IPS DF 6.9 (cell line): ENCODE measurements at regions not wholly inside any gene's neighbourhood (a gene's known extent, or its start where the extent isn't known, plus 50 kb on each side); places are given as distances from the start of the nearest gene placed in this dataset.

ENCODE experiments used
- DNase-seq: peaks from one replicate; pipeline ENCODE4 v3.0.0-alpha.2; 2013; ENCODE audit warnings: low read depth, low spot score
- H3K27ac ChIP-seq: one replicate; pipeline ENCODE4 v1.5.1; 2013; ENCODE audit warnings: low read length, control low read depth
- H3K27me3 ChIP-seq: 2 replicates; pipeline ENCODE4 v1.6.1; 2013; ENCODE audit warnings: mild to moderate bottlenecking, low read length; ENCODE audit not compliant: control insufficient read depth, insufficient read depth
- H3K36me3 ChIP-seq: 2 replicates; pipeline ENCODE4 v1.6.1; 2013; ENCODE audit warnings: low read length; ENCODE audit not compliant: control insufficient read depth, insufficient read depth
- H3K4me1 ChIP-seq: 2 replicates; pipeline ENCODE4 v1.6.1; 2013; ENCODE audit warnings: low read length; ENCODE audit not compliant: control insufficient read depth, insufficient read depth
- H3K4me3 ChIP-seq: 2 replicates; pipeline ENCODE4 v1.5.1; 2013; ENCODE audit warnings: mild to moderate bottlenecking, low read length
- H3K9me3 ChIP-seq: 2 replicates; pipeline ENCODE4 v1.6.1; 2013; ENCODE audit warnings: low read length, inconsistent platforms; ENCODE audit not compliant: control insufficient read depth, insufficient read depth
- WGBS: extraction: QIAGEN DNeasy Blood & Tissue Kit; methylation state at CpG from one replicate; pipeline ENCODE4 v1.1.7; 2013; ENCODE audit warnings: mixed read lengths, missing lambda C conversion rate; ENCODE audit not compliant: insufficient read length, insufficient coverage; 5-methylcytosine and 5-hydroxymethylcytosine counted together

GRCh38 chr1:117686907-117687306, 81.1 kb downstream of the TENT5C start:
- Histone ChIP-seq H3K27me3 (no peaks in the 10 kb centered on the region), H3K4me1 (no peaks in the 10 kb centered on the region), H3K4me3 (no peak overlapping the region), H3K9me3 (no peaks in the 10 kb centered on the region), H3K36me3 (no peaks in the 10 kb centered on the region), H3K27ac (no peak overlapping the region)
- WGBS: no CpG with 5 or more reads among the region's 2 CpGs
- DNase-seq: no peak

GRCh38 chr1:117689997-117690625, 84.3 kb downstream of the TENT5C start:
- Histone ChIP-seq H3K9me3 (no peaks in the 10 kb centered on the region), H3K4me1 (no peaks in the 10 kb centered on the region), H3K27me3 (no peaks in the 10 kb centered on the region), H3K36me3 (no peaks in the 10 kb centered on the region), H3K27ac (no peak overlapping the region), H3K4me3 (no peak overlapping the region)
- WGBS: no CpG with 5 or more reads among the region's 4 CpGs
- DNase-seq: no peak

GRCh38 chr1:117691942-117692341, 86.1 kb downstream of the TENT5C start:
- H3K36me3 ChIP-seq: no peaks in the 10 kb centered on the region
- H3K27me3 ChIP-seq: no peaks in the 10 kb centered on the region
- no peak for DNase-seq
- no peak overlapping the region for H3K4me3 ChIP-seq
- WGBS: no CpG with 5 or more reads among the region's 2 CpGs
- no peak overlapping the region for H3K27ac ChIP-seq
- no peaks in the 10 kb centered on the region for H3K9me3 ChIP-seq
- H3K4me1 ChIP-seq: no peaks in the 10 kb centered on the region

- Histone ChIP-seq H3K27ac (no peak overlapping the region), H3K4me1 (no peaks in the 10 kb centered on the region), H3K9me3 (no peaks in the 10 kb centered on the region), H3K36me3 (no peaks in the 10 kb centered on the region), H3K4me3 (no peak overlapping the region), H3K27me3 (no peaks in the 10 kb centered on the region)
- no peak for DNase-seq
- no CpG with 5 or more reads among the region's 3 CpGs for WGBS
Observed at GRCh38 chr1:117694543-117694942, 88.7 kb downstream of the TENT5C start.

- no CpG with 5 or more reads among the region's 9 CpGs for WGBS
- no peak for DNase-seq
- no peak overlapping the region for H3K27ac ChIP-seq
Observed at GRCh38 chr1:117695796-117696490, 90.1 kb downstream of the TENT5C start.

GRCh38 chr1:117696561-117696960, 90.7 kb downstream of the TENT5C start:
- no CpG with 5 or more reads among the region's 1 CpG for WGBS
- Histone ChIP-seq H3K27ac (no peak overlapping the region), H3K4me3 (no peak overlapping the region), H3K27me3 (no peaks in the 10 kb centered on the region), H3K36me3 (no peaks in the 10 kb centered on the region), H3K4me1 (no peaks in the 10 kb centered on the region), H3K9me3 (no peaks in the 10 kb centered on the region)
- no peak for DNase-seq

More at GRCh38 chr1:117695796-117696490, 90.1 kb downstream of the TENT5C start:
- Histone ChIP-seq H3K4me1 (no peaks in the 10 kb centered on the region), H3K27me3 (no peaks in the 10 kb centered on the region), H3K9me3 (no peaks in the 10 kb centered on the region), H3K36me3 (no peaks in the 10 kb centered on the region), H3K4me3 (no peak overlapping the region)

GRCh38 chr1:117697220-117697781, 91.5 kb downstream of the TENT5C start:
- H3K4me3 ChIP-seq: no peak overlapping the region
- H3K27me3 ChIP-seq: no peaks in the 10 kb centered on the region
- H3K27ac ChIP-seq: no peak overlapping the region
- no peak for DNase-seq
- no peaks in the 10 kb centered on the region for H3K4me1 ChIP-seq
- H3K36me3 ChIP-seq: no peaks in the 10 kb centered on the region
- H3K9me3 ChIP-seq: no peaks in the 10 kb centered on the region

GRCh38 chr1:117698398-117699160, 92.7 kb downstream of the TENT5C start:
- no CpG with 5 or more reads among the region's 5 CpGs for WGBS
- H3K27me3 ChIP-seq: no peaks in the 10 kb centered on the region
- no peaks in the 10 kb centered on the region for H3K36me3 ChIP-seq
- no peak overlapping the region for H3K4me3 ChIP-seq
- no peak overlapping the region for H3K27ac ChIP-seq
- H3K4me1 ChIP-seq: no peaks in the 10 kb centered on the region
- no peaks in the 10 kb centered on the region for H3K9me3 ChIP-seq
- no peak for DNase-seq

- no peaks in the 10 kb centered on the region for H3K27me3 ChIP-seq
- no peak for DNase-seq
- no peaks in the 10 kb centered on the region for H3K9me3 ChIP-seq
- H3K4me3 ChIP-seq: no peak overlapping the region
- H3K27ac ChIP-seq: no peak overlapping the region
- H3K4me1 ChIP-seq: no peaks in the 10 kb centered on the region
- no peaks in the 10 kb centered on the region for H3K36me3 ChIP-seq
Observed at GRCh38 chr1:117699953-117700352, 94.1 kb downstream of the TENT5C start.

GRCh38 chr1:117702654-117703053, 96.8 kb downstream of the TENT5C start:
- WGBS: no CpG with 5 or more reads among the region's 3 CpGs
- DNase-seq: no peak
- Histone ChIP-seq H3K27me3 (no peaks in the 10 kb centered on the region), H3K27ac (no peak overlapping the region), H3K9me3 (no peaks in the 10 kb centered on the region), H3K36me3 (no peaks in the 10 kb centered on the region), H3K4me1 (no peaks in the 10 kb centered on the region), H3K4me3 (no peak overlapping the region)
